ENCODE measurements at regions not wholly inside any gene's neighbourhood (a gene's known extent, or its start where the extent isn't known, plus 50 kb on each side); places are given as distances from the start of the nearest gene placed in this dataset.

DNA sequence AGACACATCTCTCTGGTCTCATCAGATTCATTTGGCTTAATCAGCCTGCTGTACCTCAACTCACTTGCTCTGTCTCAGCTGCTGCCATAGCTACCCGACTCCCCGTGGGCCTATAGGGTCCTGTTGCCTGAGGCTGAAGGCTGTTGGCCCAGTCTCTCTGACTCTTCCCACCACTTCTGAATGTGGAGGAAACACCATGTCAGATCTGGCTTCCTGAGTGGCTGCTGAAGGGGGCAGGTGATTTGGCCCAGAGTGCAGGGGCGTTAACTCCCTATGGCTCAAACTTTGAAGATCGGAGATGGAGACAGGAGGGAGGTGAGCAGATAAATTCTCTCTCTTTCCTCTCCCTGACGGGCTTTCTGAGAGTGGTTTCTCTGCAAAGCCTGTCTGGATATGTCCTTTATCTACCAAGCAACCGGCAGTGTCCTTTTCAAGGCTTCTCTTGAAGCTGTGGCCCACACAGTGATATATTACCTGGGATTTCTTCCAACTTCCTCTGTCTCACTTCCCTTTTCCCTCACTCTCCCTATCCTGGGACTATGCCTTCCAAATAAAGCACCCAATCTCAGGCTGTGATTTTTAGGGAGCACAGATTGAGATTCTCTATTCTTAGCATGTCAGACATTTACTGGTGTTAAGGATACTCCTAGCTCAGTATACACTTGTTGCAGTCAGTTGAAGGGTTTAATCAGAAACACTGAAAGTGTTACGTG lies 334.9 kb upstream of the TBC1D5 start:
- Histone ChIP-seq H3K36me3 (no peaks in the 10 kb centered on the region), H3K9me3 (no peaks in the 10 kb centered on the region), H3K4me3 (no peak overlapping the region), H3K27me3 (no peaks in the 10 kb centered on the region), H3K27ac (no peak overlapping the region), H3K4me1 (no peaks in the 10 kb centered on the region)
- no peak for DNase-seq
- in situ Hi-C loops (cut with MboI; ENCODE audit: low pct_ligation_motif_present in 1 of 4, low pct_unique_long_range_greater_than_20kb in 1 of 4, low sequenced_read_pairs in 3 of 4) (no loop called here), intact Hi-C loops (cut with DNase I; ENCODE audit: low total_unique reads) (no loop called here)
- 57 to 86% methylated on average over 3 to 7 of the region's 7 CpGs for WGBS, 2 donors (ENCODE audit: low coverage in 1 of 2)
- no peak for TF ChIP-seq POLR2AphosphoS5 (IDR thresholded peaks at IDR 0.05)
- no peak for TF ChIP-seq EP300 (IDR thresholded peaks at IDR 0.05; ENCODE audit: low read depth)
- no peak for TF ChIP-seq POLR2A (IDR thresholded peaks at IDR 0.05)
- TF ChIP-seq, protein P1, sequence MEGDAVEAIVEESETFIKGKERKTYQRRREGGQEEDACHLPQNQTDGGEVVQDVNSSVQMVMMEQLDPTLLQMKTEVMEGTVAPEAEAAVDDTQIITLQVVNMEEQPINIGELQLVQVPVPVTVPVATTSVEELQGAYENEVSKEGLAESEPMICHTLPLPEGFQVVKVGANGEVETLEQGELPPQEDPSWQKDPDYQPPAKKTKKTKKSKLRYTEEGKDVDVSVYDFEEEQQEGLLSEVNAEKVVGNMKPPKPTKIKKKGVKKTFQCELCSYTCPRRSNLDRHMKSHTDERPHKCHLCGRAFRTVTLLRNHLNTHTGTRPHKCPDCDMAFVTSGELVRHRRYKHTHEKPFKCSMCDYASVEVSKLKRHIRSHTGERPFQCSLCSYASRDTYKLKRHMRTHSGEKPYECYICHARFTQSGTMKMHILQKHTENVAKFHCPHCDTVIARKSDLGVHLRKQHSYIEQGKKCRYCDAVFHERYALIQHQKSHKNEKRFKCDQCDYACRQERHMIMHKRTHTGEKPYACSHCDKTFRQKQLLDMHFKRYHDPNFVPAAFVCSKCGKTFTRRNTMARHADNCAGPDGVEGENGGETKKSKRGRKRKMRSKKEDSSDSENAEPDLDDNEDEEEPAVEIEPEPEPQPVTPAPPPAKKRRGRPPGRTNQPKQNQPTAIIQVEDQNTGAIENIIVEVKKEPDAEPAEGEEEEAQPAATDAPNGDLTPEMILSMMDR (IDR thresholded peaks at IDR 0.05), result no peak

- DNase-seq, result no peak
- no peaks in the 10 kb centered on the region for H3K9me3 ChIP-seq
- no peaks in the 10 kb centered on the region for H3K36me3 ChIP-seq
- H3K27ac ChIP-seq, result no peak overlapping the region
- no peaks in the 10 kb centered on the region for H3K27me3 ChIP-seq
- H3K4me1 ChIP-seq, result no peaks in the 10 kb centered on the region
- TF ChIP-seq POLR2AphosphoS5 (IDR thresholded peaks at IDR 0.05), result no peak
- no peak for TF ChIP-seq POLR2A (IDR thresholded peaks at IDR 0.05)
- TF ChIP-seq EP300 (IDR thresholded peaks at IDR 0.05; ENCODE audit: low read depth), result no peak
- TF ChIP-seq, protein P1 (IDR thresholded peaks at IDR 0.05), result no peak
- intact Hi-C loops (cut with DNase I; ENCODE audit: low total_unique reads) (no loop called here), in situ Hi-C loops (cut with MboI; ENCODE audit: low pct_ligation_motif_present in 1 of 4, low pct_unique_long_range_greater_than_20kb in 1 of 4, low sequenced_read_pairs in 3 of 4) (no loop called here)
- WGBS, 2 donors (ENCODE audit: low coverage in 1 of 2), result 73 to 100% methylated on average over 1 of the region's 1 CpG
- no peak overlapping the region for H3K4me3 ChIP-seq
Measured at GRCh38 chr3:18076301-18076700, 333.9 kb upstream of the TBC1D5 start.

DNA sequence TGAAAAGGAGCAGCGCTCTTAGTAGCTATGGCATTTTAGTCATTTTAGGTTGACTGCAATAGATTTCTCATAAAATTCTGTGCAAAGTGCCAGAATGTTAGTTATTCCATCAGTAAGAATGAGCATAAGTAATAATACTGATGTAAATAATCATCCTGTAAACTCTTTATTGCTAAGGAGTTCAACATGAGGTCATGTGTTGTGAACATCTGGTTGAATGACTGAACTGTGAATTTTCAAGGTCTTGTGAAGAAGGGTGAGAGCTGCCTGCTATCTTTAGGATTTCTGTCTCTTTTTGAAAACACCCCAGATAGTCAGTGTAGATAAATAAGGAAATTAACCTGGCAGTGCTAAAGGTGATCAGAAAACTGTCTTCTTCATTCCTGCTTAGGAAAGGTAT lies 333.4 kb upstream of the TBC1D5 start:
- TF ChIP-seq POLR2AphosphoS5 (IDR thresholded peaks at IDR 0.05) (no peak), POLR2A (IDR thresholded peaks at IDR 0.05) (no peak), EP300 (IDR thresholded peaks at IDR 0.05; ENCODE audit: low read depth) (no peak)
- TF ChIP-seq, protein P1 (IDR thresholded peaks at IDR 0.05), result no peak
- no peak overlapping the region for H3K27ac ChIP-seq
- intact Hi-C loops (cut with DNase I; ENCODE audit: low total_unique reads), result no loop called here
- H3K9me3 ChIP-seq, result no peaks in the 10 kb centered on the region
- H3K27me3 ChIP-seq, result no peaks in the 10 kb centered on the region
- no peak overlapping the region for H3K4me3 ChIP-seq
- H3K4me1 ChIP-seq, result no peaks in the 10 kb centered on the region
- 93 to 97% methylated on average over 1 of the region's 1 CpG for WGBS, 2 donors (ENCODE audit: low coverage in 1 of 2)
- no peaks in the 10 kb centered on the region for H3K36me3 ChIP-seq
- in situ Hi-C loops (cut with MboI; ENCODE audit: low pct_ligation_motif_present in 1 of 4, low pct_unique_long_range_greater_than_20kb in 1 of 4, low sequenced_read_pairs in 3 of 4), result no loop called here
- no peak for DNase-seq

GRCh38 chr3:18071833-18072232 lies 329.4 kb upstream of the TBC1D5 start:
- no peak overlapping the region for H3K4me3 ChIP-seq
- no peaks in the 10 kb centered on the region for H3K36me3 ChIP-seq
- in situ Hi-C loops (cut with MboI; ENCODE audit: low pct_ligation_motif_present in 1 of 4, low pct_unique_long_range_greater_than_20kb in 1 of 4, low sequenced_read_pairs in 3 of 4), result no loop called here
- intact Hi-C loops (cut with DNase I; ENCODE audit: low total_unique reads), result no loop called here
- H3K4me1 ChIP-seq, result no peaks in the 10 kb centered on the region
- H3K27me3 ChIP-seq, result no peaks in the 10 kb centered on the region
- TF ChIP-seq POLR2AphosphoS5 (IDR thresholded peaks at IDR 0.05) (no peak), POLR2A (IDR thresholded peaks at IDR 0.05) (no peak), EP300 (IDR thresholded peaks at IDR 0.05; ENCODE audit: low read depth) (no peak)
- TF ChIP-seq, protein P1 (IDR thresholded peaks at IDR 0.05), result no peak
- no peak for DNase-seq
- no peaks in the 10 kb centered on the region for H3K9me3 ChIP-seq
- H3K27ac ChIP-seq, result no peak overlapping the region
